GM21619 (cell line): ENCODE measurements at regions not wholly inside any gene's neighbourhood (a gene's known extent, or its start where the extent isn't known, plus 50 kb on each side); places are given as distances from the start of the nearest gene placed in this dataset.

ENCODE experiments used
- ATAC-seq: cut with Tn5 transposase; IDR thresholded peaks from one replicate; pipeline ENCODE4 v1.9.1; 2021; ENCODE audit not compliant: unreplicated experiment

DNA sequence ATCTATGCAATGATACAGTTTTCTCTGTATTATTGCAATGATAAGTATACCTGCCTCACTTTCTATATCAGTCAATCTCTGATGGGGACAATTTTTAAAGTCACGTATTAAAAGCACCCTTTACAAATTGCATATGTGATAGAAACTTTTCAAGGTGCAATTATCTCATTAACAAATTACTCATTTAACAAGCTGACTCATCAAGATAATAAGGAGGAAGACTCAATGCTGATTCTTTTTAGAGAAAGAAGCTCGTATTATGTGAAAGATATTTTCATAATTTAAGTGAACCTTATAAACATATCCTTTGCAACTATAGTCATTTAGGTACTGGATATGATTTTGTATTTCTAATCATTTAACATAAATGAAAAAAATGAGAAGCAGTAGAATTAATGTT is 1080.9 kb upstream of the TENM3 start:
- no peak for ATAC-seq

DNA sequence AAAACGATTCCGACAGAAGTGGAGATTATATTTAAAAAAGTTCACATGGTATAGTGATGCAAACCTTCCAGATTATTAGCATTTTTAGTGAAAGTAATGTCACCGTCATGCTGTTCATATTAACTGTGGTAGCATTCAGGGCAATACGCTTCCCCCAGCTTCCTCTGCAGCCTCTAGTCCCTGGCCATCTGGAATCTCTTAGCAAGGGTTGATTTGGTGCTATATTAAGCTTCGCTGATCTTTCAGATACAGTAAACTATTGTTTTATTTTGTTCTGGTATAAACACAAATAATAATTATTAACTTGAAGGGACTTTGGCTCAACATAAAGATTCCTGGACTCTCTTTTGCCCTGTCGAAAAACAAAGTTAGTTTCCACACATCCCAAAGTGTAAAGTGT is 1080.5 kb upstream of the TENM3 start:
- no peak for ATAC-seq

DNA sequence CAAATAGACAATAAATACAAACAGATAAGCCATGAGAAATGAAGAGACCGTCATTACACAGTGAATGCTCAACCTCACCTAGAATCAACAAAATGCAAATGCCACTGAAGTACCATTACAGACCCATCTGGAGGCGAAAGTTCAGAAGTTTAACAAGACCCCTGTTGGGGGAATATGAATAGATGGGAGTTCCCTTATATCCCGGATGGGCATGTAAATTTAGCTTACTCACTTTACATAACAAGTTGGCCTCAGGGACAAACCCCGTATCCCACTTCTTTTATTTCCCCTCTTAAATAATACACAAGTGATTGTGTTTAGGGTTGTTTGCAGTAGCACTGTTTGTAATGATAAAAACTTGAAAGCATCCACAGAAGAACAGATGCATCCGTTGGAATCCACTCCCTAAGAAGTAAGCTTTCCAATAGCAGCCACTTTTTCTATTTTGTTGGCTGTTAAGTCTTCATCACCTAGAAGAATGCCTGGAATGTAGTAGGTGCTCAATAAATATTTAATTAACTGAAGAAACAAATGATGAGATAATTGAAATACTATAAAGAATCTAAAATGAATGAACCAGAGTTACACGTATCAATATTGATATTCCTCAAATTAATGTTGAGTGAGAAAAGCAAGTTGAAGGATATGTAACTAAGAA is 1076.3 kb upstream of the TENM3 start:
- no peak for ATAC-seq

DNA sequence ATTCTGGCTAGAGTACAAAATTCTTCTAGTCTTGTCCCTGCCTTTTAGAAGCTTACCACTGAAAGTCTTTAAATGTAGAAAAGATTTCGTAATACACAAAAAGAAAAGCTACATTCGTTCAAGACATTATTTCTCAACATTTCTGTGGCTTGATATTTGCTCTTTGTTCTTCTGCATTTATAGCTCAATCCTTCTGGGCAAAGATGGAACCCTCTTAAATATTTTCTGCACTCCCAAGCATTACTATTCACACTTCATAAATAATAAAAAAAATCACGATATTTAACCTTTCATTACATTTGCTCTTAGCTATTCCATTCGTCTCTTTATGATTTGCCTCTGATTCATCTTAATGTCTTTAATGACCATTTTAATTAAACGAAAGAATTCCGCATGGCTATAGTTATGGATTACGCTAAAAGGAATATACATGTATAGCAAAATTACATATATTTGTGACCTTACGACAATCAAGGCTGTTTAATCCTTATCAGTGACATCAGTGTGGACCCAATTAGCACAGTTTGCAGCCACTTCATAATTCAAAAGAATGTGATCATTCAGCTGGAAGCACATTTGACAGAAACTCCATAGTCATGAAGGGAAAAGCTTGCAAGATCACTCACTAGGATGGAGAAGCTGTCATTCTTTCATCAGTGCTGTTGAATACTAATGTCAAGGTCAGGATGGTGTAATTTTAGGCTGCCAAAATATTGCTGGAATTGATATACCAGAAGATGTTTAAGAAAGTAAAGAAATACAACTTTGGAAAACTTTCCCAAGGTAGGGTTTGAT is 1075.0 kb upstream of the TENM3 start:
- ATAC-seq, result no peak

DNA sequence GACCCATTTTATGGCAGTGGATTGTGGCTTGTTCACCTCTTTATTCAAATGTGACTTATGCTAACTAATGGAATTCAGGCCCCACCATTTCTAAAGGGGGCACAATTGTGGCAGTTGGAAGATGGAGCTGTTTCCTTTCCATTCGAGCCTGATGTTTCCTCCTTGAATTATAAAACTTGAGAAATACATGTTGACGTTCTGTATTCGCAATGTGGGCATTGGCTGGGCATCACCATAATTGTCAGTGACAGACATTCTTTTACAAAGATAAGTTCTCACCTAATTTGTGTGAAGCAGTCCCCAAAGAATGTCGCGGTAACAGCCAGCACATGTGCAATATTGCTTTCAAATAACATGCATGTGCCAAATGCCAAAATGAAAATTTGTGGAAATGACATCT is 1070.2 kb upstream of the TENM3 start:
- ATAC-seq, result no peak

DNA sequence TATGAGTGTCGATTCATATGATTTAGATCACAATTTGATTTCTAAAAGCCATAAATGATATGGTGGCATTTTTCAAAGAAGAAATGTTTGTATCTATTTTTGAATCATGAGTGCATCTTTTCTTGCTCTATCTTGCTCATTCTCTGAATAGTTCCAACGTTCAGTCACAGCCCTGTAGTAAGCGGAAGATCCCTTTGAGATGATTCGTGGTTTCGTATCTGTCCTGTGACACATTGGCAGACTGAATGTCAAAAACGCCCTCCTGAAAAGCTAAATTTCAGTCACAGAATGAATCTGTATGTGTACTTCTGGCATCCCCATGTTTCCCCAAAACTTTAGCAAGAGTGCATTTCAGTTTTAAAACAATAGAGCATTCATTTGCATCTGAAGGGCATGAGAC is 1066.9 kb upstream of the TENM3 start:
- no peak for ATAC-seq

DNA sequence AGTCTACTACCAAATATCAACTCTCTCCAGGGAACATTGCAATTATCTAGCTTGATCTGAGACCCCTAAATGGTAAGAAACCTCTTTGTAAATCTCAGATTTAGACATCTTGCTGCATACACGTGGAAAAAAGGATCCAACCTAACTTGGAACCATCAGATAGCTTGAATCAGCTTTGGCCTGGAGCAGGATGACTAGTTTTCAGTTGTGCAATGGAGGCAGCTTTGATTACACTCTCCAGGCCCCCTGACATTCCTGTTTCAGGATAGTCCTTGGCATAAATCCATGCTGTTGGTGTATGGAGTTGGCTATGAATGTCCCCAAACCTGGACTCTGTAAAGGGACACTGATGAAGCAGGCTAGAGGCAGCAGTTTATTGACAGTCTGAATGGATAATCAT is 1061.9 kb upstream of the TENM3 start:
- no peak for ATAC-seq

DNA sequence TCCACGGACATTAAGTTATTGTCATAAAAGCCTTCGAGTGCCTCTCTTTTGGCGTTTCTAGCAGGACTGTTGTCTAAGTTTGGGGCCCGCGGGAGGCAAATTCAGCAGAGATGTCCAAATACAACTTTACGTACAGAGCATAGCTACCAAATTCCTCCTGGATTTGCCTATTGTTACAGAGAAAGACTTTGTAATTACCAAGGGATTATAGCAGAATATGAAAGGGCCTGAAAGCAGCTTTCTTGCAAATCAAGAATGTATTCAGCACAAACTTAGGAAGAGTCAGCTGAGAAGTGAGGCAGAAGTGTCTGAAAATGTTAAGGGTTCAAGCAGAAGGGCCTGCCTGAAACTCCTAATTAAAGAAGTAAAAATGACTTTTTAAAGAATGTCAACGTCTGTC is 1053.5 kb upstream of the TENM3 start:
- ATAC-seq, result no peak

DNA sequence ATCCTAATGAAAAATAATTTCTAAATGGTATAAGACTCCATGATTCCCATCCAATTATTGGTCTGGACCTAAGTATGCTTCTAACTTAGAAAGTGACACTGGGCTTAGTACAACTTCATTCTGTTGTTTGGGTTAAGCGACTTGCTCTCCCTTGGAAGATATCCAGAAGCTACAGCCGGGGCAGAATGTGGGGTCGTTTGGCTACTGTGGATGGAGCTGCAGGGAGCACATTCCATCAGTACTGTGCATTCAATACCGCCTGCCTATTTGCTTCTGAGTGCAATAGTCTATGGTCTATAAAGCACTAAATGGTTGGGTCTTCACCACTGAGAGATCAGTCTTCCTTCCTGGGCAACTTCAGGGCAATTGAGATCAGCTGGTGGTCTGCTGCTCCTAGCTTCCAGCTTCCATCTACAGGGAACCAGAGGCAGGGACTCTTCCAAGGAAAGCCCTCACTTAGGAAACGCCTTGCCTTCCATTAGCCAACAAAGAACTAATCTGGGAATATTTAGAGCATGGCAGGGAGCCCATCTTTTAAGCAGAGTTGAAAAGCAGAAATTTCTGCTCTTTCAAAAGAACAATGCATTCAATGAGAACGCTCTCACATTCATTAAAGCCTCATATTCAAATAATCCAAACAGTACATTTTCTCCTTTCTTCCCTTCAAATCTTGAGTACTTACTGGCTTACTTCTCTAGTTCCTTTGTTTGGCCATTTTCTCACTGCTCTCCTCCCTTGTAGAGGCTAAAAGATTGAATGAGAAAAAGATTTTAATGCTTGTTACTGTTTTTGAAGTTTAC is 1049.9 kb upstream of the TENM3 start:
- ATAC-seq, result no peak

DNA sequence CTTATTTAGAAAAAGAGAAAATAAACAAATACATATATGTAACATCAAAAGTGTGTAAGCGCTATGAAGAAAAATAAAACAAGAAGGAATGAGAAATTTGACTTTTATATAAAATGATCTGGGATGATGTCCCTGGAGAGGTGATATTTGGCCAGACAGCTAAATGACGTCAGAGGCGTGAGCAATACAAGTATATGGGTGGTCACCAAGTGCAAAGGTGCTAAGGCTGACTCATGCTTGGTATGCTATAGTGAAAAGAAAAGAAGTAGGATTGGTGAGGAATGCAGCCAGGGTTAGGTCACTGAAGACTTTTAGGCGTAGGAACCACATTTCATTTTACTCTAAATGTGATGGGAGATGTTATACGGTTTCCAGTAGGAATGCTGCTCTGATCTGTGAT is 1049.1 kb upstream of the TENM3 start:
- no peak for ATAC-seq

DNA sequence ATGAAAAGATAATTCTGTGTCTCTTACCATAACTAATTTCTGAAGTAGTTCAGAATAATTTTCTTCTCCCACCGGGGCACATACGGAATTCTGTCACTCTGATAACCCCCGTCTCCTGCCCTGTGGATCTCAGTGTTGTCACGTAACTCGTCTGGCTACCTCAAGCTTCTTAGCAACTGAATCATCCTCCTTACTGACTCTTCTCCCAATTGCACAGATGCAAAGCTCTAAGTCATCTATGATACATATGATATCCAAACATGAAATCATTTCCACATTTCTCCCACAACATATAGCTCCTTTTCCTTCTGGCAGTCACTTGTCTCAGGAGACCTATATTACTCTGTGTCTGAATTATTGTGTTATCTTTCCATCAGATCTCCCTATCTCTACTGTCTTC is 1043.1 kb upstream of the TENM3 start:
- no peak for ATAC-seq

DNA sequence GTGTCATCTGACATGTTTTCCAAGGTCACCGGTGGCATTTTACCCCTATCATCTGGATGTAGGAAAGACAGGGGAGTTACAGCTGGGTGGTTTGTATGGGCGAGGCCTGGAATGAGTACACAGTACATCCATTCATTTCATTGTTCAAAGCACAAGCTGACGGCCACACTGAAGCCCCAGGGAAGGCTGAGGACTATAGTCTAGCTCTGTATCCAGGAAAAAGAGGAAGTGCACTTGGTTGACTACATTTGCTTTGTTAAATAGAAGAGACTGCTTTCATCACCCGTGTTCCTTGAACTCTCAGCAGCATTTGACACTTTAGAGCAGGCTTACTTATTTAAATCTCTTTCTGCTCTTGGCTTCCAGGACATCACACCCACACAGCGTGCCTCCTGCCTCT is 1041.0 kb upstream of the TENM3 start:
- no peak for ATAC-seq

DNA sequence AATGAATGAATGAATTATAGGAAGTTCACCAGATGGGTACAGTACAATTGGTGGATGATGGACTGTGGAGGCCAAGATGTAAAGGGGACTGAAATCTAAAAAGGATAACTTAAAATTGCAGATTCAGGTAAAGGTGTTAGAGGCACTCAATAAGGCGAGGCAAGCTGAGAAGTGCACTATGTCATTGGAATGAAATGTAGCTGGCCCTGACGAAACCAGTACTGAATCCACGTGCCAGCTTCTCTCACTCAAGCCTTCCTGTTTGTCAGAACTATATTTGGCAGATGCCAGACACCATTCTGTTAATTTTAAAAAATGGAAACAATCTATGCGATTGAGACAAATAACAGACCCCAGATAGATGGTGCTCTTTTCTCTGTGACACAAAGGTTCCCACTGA is 1039.1 kb upstream of the TENM3 start:
- ATAC-seq, result no peak

DNA sequence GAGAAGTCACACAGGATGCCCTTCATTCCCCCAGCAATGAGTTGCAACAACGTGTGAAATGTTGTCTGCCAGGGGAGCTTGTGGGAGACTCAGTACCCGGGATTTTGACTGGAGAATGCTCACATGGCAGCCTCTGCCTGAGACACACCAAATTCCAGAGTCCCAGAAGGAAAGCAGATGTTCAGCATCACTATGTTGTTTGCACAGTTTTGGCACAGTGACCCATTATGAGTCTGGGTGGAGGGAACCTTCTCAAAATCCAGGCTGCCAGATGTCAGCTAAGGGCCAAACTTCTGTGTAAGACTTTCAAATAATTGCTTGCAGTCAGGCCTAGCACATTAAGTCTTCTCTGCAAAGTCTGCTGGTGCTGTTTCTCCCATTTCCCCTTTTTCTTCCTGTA is 1029.7 kb upstream of the TENM3 start:
- no peak for ATAC-seq

DNA sequence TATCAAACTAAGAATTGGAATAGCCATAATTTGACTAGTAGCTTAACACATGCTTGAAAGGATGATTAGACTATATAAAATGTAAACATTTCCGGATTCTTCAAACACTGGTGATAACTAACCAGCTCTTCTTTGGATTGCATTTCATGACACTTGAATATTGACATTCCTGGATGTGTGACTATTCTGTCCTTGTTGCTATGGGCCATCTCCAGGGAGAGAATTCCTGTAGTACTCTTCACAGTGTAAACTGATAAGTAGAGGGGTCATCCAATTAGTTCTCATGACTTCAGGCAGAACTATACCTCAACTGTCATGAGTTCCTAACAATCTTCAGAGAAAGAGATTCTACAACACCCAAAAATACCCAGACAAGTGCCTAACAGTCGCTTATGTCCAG is 1026.7 kb upstream of the TENM3 start:
- no peak for ATAC-seq

DNA sequence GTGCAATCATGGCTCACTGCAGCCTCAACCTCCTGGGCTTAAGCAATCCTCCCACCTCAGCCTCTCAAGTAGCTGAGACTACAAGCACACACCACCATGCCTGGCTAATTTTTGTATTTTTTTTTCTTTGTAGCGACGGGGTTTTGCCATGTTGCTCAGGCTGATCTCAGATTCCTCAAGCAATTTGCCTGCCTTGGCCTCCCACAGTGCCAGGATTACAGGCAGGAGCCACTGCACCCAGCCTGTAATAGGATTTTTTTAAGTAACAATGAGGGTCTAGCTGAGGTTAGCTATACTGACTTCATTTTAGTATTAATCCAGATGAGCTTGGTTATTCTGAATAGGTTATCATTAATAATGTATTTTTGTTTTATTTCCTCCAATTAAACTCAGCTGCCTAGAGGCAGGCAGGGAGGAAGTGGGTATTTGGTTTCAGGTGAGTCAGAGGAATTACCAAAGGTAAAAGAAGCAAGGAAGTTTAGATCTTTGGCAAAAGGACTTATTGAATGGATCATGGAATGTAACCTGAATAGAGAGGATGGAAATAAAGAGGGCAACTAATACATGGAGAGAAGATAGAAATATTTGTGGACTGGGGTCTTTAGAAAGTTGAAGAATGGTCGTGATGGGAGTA is 1023.3 kb upstream of the TENM3 start:
- no peak for ATAC-seq

DNA sequence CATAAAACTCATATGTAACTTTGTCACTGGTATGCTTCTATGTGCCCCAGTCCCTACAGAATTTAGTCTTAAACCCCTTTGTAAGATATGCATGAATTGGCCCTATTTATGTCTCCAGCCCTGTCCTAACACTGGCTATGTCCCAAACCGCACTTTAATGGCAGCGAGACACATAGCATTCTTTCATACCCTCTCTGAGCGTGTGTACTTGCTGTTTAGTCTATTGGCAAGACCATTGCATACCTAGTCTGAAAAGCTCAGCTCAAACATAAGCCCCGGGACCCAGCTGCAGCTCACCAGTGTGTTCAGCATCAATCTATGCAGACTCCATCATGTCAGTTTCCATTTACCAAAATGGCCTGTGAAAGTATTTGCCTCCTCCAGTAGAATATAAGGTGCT is 1018.4 kb upstream of the TENM3 start:
- no peak for ATAC-seq

DNA sequence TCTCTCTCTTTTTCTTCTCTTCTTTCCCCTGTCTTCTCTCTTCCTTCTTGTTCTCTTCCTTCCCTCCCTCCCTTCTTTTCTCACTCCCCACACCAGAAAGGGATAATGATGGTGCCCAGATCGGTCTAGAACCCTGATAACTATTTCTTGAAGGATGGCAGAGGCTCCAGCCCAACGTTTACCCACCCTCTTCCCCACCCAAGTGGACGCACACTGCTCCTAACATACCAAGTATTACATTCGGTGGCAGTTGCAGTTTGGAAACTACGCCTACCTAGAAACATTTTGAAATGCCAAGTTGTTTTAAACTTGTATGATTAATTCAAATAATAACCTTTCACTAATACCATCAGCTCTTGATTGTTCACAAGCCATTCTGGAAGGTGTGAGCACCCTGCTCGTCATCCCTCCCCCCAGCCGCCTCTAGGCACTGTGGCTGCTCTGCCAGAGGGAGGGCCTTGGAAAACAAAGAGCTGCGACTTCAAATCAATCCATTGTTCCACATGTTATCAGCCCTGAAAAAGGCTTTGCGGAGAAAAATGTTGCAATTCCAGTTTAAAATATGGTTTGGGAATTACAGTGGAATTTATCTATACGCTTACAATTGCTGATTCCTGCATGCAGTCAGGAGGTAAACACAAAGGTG is 1017.5 kb upstream of the TENM3 start:
- ATAC-seq, result no peak

DNA sequence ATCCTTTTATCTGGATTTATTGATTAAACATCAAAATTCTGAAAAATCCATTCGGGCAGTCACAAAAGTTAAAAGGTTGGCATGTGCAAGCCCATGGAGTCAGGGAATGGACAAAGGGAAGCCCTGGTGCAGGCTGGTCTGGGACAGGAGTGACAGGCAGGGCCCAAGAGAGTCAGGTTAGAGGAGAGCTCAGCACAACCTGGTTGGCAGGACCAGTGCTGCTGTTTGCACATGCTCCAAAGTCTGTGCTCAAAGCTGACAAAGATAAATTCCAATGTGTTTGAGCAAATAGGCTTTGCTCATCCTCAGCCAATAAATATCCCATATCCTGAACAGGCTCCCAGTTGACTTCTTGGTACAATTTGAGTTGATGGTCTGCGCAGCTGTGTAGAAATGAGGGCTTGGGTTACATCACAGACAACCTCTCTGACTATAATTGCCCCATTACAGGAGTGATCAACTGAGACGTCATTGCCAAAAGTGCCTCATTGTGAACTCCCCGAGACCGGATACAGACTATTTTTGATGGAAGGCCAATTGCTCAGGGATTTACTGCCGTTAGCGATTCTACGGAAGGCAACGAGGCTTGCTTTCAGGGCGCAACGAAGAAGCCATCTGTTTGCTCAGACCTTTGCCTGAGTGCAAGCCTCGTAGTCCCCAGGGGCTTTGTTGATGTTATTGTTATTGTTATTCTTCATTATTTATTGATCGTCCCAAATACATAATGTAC is 1008.1 kb upstream of the TENM3 start:
- ATAC-seq, result no peak

DNA sequence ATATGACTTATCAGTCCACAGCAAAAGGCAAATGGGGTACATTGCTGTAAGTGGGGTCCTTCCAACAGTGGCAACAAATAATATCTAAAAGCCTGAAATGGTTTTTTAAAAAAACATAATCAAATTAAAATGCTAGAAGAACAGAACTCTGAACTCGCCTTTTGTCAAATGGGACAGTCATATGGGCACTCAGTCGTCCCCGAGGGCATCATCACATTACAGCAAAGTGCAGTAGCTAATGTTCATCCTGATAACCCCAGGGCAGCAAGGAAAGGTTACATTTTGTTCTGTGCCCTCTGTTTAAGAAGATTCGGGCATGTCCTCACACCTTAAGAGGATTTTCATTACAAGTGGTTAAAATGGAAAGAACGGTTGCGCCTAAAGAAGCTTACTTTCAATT is 997.9 kb upstream of the TENM3 start:
- no peak for ATAC-seq
